NCI-H1436 treated with DMSO at 0.1 percent for 48 hours (cell line): ENCODE measurements at regions not wholly inside any gene's neighbourhood (a gene's known extent, or its start where the extent isn't known, plus 50 kb on each side); places are given as distances from the start of the nearest gene placed in this dataset.
A peak's percentile ranks its signal among the peaks of the same experiment; 100 is the strongest.
"Not testable (repeated sequence)": the region's sequence is repeated elsewhere in the genome, so short reads cannot be mapped to it uniquely, and the experiment has no call there.

Source experiments
- DNase-seq: peaks from one replicate; lab custom pipeline; 2025; lab: John Stamatoyannopoulos, UW

DNA sequence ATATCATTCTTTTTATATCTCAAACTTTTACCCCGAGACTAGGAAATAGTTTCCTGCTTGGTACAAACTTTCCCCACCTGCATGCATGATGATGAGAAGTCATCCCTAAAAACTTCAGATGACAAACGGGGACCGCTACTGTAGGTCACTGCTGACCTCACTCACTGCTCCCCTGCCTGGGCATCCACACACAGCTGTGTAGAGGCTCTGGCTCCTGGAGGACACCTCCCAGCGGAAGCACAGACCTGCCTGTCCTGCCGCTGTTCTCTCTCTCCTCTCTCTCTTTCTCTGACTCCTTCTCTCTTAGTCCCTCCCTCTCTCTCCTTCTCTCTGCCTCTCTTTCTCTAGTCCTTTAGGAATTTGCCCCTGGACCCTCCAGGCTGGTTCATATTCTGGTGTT lies 202.9 kb upstream of the PITRM1 start:
- DNase-seq = no peak

DNA sequence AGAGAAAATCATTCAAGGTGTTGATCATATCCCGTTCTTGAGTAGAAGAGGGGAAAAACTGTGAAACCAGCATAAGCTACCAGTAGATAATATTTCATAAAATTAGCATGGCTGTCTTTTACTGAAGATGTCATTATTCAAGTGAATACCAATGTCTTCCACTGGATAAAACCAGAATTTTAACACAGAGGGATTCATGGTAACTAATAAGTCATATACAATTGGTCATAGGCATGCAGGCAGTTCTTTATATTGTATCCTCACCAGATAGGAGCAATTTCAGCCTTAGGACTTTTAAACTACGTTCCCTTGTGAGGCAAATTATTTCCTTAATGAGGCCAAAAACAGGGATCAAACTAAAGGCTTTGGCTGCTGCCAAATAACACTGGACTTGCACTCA lies 202.3 kb upstream of the PITRM1 start:
- DNase-seq = no peak

DNA sequence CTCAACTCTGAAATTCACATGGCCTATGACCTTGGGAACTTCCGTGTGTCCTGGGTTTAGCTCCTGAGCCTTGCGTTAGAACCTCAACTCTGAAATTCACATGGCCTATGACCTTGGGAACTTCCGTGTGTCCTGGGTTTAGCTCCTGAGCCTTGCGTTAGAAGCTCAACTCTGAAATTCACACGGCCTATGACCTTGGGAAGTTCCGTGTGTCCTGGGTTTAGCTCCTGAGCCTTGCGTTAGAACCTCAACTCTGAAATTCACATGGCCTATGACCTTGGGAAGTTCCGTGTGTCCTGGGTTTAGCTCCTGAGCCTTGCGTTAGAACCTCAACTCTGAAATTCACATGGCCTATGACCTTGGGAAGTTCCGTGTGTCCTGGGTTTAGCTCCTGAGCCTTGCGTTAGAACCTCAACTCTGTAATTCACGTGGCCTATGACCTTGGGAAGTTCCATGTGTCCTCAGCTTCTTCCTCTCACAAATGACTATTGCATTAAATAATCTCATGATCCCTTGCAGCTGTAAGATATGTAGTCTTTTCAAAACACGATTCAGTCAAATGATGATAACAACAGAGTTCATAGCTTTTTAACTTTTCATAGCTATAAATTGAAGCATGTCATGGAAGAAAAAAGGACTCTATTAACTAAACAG lies 200.9 kb upstream of the PITRM1 start:
- not testable (repeated sequence) for DNase-seq

DNA sequence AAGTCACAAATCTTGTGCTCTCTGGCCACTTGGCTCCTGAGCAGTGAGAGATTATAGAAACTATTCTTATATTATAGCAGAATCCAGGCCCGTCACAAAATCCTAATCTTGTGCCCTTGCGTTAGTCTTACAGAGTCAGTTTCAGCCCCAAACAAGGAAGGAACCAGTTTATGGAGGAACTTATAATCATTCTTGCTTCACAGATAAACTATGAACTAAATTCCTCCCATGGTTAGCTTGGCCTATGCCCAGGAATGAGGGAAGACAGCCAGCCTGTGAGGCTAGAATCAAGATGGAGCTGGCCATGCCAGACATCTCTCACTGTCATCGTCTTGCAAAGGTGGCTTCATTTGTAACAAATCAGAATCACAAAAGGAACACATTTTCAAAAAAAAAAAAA lies 199.7 kb upstream of the PITRM1 start:
- no peak for DNase-seq

DNA sequence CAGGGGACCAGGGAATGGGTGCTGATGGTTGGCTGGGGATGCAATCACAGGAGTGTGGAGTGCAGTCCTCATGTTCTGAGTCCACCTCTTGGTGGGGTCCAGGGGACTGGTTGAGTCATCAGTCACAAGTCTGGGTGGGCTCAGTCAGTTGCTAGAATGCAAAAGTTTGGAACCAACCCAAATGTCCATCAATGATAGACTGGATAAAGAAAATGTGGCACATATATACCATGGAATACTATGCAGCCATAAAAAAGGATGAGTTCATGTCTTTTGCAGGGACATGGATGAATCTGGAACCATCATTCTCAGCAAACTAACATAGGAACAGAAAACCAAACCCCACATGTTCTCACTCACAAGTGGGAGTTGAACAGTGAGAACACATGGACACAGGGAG lies 199.0 kb upstream of the PITRM1 start:
- DNase-seq = not testable (repeated sequence)

DNA sequence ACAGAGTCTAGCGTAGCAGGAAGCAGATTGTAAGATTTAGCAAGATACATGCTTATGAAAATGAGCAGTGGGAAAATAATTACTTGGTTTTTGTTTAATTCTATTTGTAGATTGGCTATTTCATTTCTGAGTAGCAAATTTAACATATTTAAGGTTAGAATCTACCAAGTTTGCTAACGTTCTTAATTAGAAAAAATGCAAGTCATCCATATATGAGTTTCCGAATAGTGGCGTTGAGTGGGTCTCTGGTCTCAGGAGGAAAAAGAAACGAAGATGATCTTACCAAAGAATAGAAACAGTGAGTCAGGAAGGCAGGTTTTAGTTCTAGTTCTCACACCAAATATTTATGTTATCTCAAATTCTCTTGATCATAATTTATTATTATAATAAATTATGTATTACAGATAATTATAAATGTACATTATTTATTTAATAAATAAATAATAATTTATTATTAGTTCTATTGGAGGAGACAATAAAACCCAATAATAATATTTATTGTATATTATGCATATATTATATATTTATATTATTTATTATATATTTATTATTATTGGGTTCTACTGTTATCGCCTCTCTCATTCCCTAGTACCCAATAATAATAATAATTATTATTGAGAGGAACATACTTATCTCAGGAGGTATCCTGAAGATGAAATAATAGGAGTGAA lies 194.3 kb upstream of the PITRM1 start:
- DNase-seq = no peak

DNA sequence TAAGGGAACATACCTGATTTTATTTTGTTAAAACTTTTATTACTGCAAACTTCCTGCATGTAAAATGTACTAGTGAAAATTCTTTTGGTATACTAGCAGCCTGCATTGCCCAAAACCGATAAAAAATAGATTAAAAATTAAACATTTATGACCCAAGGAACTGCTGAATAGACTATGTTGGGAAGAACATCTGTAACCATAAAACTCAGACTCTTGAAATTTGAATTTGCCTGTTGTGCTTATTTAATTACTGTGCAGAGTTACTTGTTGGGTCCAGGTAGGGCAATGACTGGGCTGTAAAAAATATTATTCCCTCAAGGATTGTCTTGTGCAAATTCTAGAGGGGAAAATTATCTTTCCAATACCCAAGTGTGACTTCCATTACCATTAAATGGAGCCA lies 193.5 kb upstream of the PITRM1 start:
- DNase-seq = no peak

DNA sequence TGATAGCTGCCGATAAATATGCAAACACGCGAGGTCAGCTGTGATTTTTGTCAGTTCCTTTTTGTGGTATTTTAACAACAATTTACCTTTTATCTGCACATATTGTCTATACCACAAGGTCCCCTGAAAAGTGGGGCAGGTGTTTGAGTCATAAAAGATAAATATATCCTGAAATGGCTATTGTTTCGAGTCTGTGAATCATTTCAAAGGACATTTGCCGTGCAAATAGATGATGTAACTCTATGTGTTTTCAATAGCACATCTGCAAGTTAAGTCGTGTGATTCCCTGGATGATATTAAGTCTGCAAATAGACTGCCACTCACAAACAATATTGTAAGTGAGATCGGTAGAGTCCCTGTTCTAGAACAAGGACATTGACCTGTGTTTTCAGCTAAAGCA lies 193.0 kb upstream of the PITRM1 start:
- peak; percentile 35 for DNase-seq

DNA sequence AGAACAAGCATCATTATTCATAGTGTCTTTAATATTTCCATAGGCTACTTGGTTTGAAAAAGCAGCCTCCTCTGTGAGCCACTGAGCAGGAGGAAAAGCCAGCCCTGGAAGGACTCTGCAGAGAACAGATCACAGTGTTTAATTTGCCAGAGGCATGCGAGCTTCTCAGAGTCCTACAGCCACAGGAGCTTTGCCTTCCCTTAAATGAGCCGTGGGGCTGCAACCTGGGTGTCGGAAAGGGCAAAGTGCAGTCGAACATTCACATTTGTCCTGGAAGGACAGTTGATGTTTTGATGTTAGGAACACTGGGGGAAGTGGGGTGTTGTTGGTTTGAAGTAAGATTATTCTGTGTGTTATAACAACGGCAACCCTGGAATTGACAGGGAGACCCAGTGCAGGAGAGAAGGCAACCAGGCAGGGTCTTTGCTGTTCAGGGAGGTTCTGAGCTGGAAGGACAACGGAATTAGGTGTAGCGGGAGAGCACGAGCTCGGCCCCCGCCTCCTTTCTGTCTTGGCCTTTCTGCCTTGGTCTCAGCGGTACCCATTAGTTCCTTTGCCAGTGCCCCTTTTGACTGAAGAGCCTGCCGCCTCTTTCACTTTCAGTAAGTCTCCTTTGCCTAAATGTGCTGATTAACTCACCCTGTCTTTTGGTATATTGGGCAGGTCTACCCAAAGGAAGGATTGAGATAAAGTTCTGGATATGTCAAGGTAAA lies 192.3 kb upstream of the PITRM1 start:
- DNase-seq = no peak

DNA sequence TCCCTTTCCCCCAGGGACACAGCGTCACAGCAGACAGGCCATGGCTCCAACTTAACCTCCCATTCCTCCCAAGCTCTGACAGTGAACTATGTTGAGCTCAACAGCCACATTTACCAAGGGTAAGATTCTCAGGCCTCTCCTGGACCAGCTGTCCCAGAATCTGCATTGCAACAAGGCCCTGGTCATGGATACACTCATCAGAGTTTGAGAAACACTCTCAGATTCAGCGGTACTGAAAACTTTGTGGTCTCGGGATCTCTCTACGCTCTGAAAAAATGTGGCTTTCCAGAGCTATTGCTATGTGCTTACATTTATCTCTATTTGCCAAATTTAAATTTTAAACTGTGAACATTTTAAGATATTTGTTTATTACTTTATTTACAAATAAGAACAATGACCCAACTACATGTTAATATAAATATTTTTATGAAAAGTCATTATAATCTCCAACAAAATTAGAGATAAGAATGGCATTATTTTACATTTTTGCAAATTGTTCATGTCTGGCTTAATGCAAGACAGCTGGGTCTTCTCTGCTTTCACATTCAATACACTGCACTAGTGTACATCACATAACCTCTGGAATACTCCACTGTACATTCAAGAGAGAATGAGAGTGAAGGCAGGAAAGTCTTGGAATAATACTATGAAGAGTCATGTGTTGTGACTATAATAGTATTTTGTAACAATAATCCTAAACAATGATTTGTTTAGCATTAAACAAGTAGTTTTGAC lies 190.9 kb upstream of the PITRM1 start:
- DNase-seq = no peak

DNA sequence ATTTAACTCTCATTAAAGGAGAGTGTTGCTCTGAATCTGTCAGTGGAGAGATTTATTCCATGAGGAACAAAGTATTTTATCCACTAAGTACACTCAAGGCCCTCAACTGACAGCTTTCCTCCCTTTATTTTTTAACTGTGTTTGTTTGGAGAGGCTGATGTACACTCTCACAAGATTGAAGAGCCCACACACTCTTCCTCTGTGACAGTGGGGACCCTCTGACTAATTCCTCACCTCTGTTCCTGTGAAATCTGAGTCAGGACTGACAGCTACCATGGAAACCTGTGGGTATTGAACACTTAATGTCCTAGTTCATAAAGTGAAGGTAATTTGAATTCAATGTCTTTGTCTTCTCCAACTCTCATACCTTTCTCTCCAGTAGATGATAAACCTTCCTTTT lies 189.8 kb upstream of the PITRM1 start:
- DNase-seq = no peak

DNA sequence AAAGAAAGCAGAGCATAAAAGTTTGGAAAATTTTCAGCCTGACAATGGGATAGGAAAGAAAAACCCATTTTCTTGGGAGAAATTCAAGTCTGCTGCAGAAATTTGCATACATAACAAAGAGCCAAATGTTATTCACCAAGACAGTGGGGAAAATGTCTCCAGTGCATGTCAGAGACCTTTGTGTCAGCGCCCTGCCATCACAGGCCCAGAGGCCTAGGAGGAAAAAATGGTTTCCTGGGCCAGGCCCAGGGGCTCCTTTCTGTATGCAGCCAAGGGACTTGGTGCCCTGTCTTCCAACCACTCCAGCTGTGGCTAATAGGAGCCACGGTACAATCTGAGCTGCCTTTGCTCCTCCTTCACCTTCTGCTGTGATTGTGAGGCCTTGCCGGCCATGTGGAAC lies 189.1 kb upstream of the PITRM1 start:
- no peak for DNase-seq

DNA sequence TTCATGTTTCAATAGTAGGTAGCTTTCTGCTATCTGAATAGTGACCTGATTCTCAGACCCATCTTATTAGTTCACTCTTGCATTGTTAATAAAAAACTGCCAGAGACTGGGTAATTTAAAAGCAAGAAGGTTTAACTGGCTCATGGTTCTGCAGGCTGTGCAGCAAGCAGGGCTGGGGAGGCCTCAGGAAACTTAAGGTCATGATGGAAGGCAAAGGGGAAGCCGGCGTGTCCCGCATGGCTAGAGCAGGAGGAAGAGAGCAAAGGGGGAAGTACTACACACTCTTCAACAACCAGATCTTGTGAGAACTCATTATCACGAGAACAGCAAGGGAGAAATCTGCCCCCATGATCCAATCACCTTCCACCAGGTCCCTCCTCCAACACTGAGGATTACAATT lies 185.2 kb upstream of the PITRM1 start:
- DNase-seq = no peak

DNA sequence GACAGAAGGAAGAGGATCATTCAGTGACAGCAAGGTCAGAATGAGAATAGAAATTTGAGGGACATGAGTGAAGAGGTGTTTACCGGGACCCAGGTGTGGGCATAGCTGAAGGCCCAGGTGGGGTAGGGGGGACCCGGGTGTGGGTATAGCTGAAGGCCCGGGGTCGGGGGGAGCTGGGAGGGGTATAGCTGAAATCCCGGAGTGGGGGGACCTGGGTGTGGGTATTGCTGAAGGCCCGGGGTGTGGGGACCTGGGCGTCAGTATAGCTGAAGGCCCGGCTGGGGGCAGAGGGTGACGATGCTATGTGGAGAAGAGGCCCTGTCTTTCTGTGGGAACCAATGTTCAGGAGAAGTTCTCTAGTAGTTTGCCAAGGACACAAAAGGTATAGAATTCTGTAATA lies 183.0 kb upstream of the PITRM1 start:
- DNase-seq = no peak

DNA sequence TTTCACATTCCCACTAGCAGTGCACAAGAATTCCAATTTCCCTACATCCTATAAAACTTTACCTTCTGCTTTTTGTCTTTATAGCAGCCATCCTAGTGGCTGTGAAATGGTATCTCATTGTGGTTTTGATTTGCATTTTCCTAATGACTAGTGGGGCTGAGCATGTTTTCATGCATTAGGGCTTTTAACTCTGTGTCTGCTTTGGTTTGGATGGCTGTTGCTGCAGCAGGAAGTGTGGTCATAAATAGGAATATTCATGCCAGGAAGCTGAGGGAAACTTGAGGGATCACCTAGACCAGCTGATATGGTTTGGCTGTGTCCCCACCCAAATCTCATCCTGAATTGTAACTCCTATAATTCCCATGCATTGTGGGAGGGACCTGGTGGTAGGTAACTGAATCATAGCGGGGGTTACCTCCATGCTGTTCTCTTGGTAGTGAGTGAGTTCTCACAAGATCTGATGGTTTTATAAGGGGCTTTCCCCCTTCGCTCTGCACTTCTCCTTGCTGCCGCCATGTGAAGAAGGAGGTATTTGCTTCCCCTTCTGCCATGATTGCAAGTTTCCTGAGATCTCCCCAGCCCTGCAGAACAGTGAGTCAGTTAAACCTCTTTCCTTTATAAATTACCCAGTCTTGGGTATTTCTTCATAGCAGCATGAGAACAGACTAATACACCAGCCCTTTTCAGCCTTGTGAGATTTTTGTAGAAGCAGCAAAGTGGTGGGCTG lies 181.8 kb upstream of the PITRM1 start:
- no peak for DNase-seq

DNA sequence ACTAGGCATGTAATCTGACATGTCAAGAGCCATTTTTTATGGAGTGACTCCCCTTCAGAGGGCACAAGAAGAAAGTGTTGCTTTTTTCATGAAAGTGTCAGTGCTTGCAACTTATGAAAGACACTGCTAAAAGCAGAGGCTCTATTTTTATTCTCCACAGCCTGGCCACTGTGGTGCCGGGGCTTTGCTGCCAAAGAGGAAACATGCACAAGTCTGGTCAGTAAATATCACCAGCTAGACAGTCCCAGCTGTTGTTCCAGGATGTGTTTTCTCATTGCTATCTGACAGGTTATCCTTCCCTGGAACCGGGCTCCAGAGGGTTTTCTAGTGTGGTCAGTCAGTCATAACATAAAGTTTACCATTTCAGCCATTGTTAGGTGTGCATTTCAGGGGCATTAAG lies 180.7 kb upstream of the PITRM1 start:
- DNase-seq = no peak

DNA sequence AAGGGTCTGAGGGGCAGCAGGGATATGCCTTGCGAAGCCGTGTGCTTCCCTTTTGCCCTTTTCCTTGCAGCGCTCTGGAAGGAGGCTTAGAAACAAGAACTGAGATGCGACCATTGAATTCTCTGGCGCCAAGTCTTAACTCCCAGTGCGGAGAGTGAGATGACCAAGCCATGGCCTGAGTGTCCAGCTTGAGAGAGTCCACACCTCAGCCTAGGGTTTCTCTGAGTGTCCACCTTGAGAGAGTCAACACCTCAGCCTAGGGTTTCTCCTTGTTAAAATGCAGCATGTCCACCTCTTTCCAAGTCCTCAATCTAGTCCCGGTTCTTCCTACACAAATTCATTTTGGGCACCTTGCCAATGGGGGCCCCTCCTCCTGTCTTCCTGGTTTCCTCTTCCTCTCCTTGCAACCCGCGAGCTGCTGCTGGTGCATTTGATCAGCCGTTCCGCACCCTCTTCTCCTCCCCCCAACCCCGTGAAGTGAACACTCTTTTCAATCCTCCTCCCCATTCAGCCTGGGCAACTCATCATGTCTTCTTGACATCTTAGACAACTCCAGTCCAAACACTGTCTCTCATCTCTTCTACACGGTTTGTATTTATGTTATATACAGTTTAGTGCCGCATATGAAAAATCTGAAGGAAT lies 178.2 kb upstream of the PITRM1 start:
- no peak for DNase-seq

DNA sequence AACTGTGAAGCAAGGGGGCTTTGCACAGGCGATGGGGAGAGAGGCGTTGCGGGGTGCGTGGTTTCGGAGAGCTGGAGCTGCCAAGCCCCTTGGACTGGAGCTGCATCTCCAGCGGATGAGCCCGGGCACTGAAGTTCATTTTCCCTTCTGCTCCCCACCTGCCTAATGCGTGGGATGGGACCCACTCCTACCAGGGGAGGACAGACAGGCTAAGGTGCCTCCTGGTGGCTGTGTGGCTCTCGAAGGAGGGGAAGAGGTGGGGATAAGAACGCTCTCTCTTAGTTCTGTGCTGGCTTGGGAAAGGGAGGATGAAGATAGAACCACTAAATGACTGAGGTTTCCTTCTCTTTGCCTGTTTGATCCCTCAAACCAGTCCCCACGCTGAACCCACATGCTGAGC lies 177.6 kb upstream of the PITRM1 start:
- DNase-seq = no peak

DNA sequence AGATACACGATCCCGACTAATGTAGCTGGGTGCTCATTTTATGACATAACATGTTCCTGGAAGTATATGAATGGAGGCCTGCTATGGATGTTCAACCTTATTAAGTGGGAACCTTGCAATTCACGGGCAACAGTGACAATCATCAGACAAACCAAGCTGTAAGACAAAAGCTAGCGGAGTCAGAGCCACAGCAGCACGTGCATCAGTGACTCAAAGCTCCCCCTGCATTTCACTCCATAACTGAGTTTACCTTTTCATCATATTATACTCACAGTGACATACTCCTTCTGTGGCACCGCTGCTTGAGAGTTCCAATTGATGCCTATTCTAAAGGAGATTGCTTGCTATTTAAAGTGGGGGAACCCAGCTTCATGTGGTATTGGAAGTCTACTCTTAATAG lies 176.0 kb upstream of the PITRM1 start:
- no peak for DNase-seq

DNA sequence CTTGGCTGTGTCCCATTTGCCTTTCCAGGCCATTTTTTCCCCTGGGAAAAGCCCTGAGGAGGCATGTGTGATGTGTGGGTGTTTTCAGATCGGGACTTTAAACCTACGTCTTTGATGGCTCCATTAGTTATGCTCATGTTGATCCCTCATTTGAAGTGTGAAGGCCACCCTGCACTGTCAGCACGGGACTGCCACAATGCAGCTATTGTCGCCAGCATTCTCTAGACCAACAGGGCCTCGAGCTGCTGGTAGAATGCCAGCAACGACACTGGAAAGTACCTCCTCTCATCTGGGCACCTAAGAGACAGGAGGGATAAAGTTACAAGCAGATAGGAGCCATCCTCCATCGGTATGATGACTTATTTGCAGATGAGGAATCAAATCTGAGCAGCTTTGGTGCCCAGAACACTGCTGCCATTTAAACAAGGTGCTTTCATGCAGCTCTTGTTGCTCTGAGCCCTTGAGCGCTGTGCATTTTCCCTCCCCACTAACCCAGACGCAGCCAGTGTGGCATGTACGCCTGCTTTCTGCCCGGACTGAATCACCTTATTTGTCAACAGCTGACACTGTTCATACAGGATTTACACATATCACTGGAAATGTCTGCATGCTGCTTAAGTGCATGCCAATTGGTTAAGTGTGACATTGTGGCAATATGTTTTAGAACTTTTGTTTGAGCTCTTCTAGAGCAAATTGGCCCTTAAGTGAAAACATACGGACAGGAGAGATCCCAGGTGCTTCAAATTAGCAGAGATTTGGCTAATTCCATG lies 175.0 kb upstream of the PITRM1 start:
- DNase-seq = no peak

DNA sequence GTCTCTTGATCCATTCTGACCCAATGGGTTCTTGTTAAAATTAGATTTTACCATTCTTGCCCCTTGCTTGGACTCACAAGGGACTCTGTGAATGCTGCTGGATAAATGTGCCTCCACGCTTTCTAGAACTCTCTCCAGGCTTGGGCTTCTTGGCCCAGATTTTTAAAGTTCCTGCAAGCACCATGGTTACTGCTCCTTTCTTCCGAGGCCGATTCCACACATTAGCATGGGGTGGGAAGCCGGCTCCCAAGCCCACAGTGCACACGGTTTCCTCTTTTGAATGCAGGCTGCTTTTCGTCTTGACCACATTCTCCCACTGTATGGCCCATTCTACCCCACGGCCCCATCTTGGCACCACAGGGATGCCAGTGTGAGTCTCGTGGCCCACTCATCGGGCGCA lies 174.3 kb upstream of the PITRM1 start:
- DNase-seq = no peak
